ENCODE measurements at regions not wholly inside any gene's neighbourhood (a gene's known extent, or its start where the extent isn't known, plus 50 kb on each side); places are given as distances from the start of the nearest gene placed in this dataset. TPM values are rescaled to one million over a fixed set of nuclear protein-coding genes. Genes with fewer than 3 reads are reported as not detected.

DNA sequence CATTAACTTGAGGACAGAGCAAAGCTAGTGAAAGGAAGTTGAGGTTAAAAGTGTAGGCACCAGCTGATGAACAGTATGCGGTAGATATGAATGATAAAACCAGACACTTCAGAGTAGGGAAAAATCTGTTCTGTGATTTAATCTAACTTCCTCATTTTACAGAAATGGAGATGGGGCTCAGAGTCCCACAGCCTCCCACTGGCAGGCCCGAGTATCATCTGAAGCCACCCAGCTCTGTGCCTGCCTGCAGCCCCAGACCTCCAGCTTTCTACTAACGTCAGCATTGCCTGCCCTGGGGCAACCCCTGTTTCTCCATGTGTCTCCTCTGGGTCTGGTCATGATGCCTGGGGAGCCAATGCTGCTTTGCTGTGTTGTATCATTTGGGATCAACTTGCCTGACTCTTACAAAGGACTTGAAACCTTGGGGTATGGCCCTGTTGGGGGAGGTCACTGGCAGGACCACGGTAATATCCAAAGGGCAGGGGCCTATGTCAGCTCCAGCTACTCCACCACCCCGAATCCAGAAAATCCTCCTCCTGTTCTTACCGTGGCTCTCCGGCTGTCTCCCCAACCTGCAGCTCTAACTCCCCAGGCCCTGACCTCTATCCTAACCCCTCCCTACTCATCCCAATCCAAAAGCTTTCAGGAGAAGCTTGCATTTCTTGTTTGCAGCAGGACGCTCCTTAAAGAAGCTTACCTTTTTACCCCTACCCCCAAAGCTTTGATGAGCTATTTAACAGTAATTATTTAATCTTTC, 56.2 kb upstream of the NPY start:
- Histone ChIP-seq H3K9me3 (no peaks in the 10 kb centered on the region), H3K4me1 (no peaks in the 10 kb centered on the region), H3K27ac (no peak overlapping the region), H3K4me3 (no peak overlapping the region), H3K27me3 (no peaks in the 10 kb centered on the region), H3K36me3 (no peaks in the 10 kb centered on the region)
- no peak for TF ChIP-seq POLR2A (IDR thresholded peaks at IDR 0.05)
- intact Hi-C loops (cut with DNase I) = no loop called here
- DNase-seq (ENCODE audit: extremely low spot score in 2 of 2) = no peak

DNA sequence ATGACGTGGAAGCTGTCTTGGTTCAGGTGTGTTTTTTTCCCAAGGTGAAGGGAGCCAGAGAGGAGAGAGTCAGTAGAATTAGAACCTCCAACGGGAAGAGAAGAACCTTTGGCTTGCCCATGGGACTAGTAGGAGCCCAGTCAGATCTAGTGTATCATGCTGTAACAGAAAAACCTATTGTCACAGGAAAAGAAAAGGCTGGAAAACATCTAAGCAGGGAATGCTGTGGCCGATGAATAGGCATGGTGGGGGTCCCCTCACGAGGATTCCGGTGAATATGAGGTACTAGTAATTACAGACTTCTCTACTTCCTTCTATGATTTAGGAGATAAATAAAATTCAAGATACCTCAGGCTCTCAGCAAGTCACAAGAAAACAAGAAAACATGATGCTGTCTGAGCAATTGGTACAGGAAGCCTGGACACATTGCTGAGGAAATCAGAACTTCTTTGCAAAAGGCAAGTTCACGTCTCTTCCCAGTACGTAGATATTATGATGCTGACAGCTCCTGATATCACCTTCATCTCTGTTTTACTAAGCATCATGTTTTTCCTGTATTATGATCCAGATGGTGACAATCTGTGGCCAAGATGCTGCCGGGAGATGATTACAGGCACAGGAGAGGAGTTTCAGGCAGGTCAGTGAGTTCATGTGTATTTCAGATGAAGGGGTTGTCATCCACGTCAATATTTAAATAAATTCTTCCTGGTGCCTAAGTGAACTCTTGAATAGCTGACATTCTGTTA, 54.3 kb upstream of the NPY start:
- intact Hi-C loops (cut with DNase I) = no loop called here
- Histone ChIP-seq H3K27ac (no peak overlapping the region), H3K4me1 (no peaks in the 10 kb centered on the region), H3K27me3 (no peaks in the 10 kb centered on the region), H3K4me3 (no peak overlapping the region), H3K36me3 (no peaks in the 10 kb centered on the region), H3K9me3 (no peaks in the 10 kb centered on the region)
- no peak for DNase-seq (ENCODE audit: extremely low spot score in 2 of 2)
- TF ChIP-seq POLR2A (IDR thresholded peaks at IDR 0.05) (no peak), POLR2AphosphoS5 (IDR thresholded peaks at IDR 0.05; ENCODE audit: insufficient read depth in 1 of 2, low read depth in 1 of 2) (no peak)
- TF ChIP-seq, protein P1, sequence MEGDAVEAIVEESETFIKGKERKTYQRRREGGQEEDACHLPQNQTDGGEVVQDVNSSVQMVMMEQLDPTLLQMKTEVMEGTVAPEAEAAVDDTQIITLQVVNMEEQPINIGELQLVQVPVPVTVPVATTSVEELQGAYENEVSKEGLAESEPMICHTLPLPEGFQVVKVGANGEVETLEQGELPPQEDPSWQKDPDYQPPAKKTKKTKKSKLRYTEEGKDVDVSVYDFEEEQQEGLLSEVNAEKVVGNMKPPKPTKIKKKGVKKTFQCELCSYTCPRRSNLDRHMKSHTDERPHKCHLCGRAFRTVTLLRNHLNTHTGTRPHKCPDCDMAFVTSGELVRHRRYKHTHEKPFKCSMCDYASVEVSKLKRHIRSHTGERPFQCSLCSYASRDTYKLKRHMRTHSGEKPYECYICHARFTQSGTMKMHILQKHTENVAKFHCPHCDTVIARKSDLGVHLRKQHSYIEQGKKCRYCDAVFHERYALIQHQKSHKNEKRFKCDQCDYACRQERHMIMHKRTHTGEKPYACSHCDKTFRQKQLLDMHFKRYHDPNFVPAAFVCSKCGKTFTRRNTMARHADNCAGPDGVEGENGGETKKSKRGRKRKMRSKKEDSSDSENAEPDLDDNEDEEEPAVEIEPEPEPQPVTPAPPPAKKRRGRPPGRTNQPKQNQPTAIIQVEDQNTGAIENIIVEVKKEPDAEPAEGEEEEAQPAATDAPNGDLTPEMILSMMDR (IDR thresholded peaks at IDR 0.05) = no peak

DNA sequence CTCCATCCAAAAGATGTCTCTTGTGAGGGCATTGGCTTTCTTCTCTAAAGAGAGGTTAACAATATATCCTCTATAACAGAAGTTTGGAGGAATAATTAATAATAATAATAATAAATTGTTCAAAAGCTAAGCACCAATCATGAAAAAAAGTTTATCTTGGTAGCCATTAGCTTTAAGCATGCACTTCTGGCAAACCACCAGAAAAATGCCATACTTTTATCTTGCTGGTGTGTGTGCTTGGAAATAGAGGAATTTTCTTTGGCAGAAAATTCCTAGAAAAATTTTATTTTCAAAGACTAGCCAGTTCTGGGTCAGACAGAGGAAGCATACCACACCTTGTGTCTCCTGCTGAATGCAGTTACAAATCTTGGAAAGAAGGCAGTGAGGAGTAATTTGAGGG, 52.5 kb upstream of the NPY start:
- intact Hi-C loops (cut with DNase I) = no loop called here

DNA sequence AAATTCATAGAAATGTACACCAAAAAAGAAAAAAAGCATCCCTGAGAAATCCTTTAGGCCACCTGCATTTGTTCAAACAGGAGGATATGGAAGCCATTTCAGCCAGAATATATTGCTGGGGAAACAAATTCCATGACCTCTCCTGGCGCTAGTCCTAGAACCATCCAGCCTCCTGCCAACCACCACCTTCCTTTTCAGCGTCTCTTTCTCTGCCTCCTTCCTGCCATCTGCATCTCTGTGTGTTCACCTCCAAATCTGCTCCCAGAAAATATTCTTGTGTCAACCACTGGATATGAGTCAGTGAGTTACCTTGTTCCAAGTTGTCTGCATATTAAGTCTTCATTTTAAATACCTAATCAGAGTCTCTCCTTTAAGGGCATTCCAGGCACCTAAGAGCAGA, 50.6 kb upstream of the NPY start:
- H3K27me3 ChIP-seq = no peaks in the 10 kb centered on the region
- no peak overlapping the region for H3K27ac ChIP-seq
- TF ChIP-seq POLR2A (IDR thresholded peaks at IDR 0.05) (no peak), POLR2AphosphoS5 (IDR thresholded peaks at IDR 0.05; ENCODE audit: insufficient read depth in 1 of 2, low read depth in 1 of 2) (no peak)
- TF ChIP-seq, protein P1 (IDR thresholded peaks at IDR 0.05) = no peak
- intact Hi-C loops (cut with DNase I) = no loop called here
- DNase-seq (ENCODE audit: extremely low spot score in 2 of 2) = no peak
- no peak overlapping the region for H3K4me3 ChIP-seq
- no peaks in the 10 kb centered on the region for H3K9me3 ChIP-seq
- no peaks in the 10 kb centered on the region for H3K36me3 ChIP-seq
- H3K4me1 ChIP-seq = no peaks in the 10 kb centered on the region

More for the DNA sequence above, 52.5 kb upstream of the NPY start:
- no peaks in the 10 kb centered on the region for H3K4me1 ChIP-seq
- TF ChIP-seq, protein P1 (IDR thresholded peaks at IDR 0.05) = no peak
- TF ChIP-seq POLR2AphosphoS5 (IDR thresholded peaks at IDR 0.05; ENCODE audit: insufficient read depth in 1 of 2, low read depth in 1 of 2) = no peak
- no peak for TF ChIP-seq POLR2A (IDR thresholded peaks at IDR 0.05)
- H3K27me3 ChIP-seq = no peaks in the 10 kb centered on the region
- DNase-seq (ENCODE audit: extremely low spot score in 2 of 2) = no peak
- no peaks in the 10 kb centered on the region for H3K36me3 ChIP-seq
- H3K4me3 ChIP-seq = no peak overlapping the region
- no peak overlapping the region for H3K27ac ChIP-seq
- no peaks in the 10 kb centered on the region for H3K9me3 ChIP-seq

Small RNAs in the stretch of these regions (small RNA-seq; reads per million reads assigned to genes)
- not detected for gene RNA5SP228
